HG03135 (cell line): ENCODE measurements at regions not wholly inside any gene's neighbourhood (a gene's known extent, or its start where the extent isn't known, plus 50 kb on each side); places are given as distances from the start of the nearest gene placed in this dataset.
"Not testable (repeated sequence)": the region's sequence is repeated elsewhere in the genome, so short reads cannot be mapped to it uniquely, and the experiment has no call there.

Experiments
- ATAC-seq: cut with Tn5 transposase; IDR thresholded peaks from one replicate; pipeline ENCODE4 v1.9.1; 2021; ENCODE audit warnings: mild to moderate bottlenecking, moderate library complexity; ENCODE audit not compliant: unreplicated experiment

GRCh38 chr11:10973416-10973815 is 115.6 kb upstream of the ZBED5 start:
- no peak for ATAC-seq

DNA sequence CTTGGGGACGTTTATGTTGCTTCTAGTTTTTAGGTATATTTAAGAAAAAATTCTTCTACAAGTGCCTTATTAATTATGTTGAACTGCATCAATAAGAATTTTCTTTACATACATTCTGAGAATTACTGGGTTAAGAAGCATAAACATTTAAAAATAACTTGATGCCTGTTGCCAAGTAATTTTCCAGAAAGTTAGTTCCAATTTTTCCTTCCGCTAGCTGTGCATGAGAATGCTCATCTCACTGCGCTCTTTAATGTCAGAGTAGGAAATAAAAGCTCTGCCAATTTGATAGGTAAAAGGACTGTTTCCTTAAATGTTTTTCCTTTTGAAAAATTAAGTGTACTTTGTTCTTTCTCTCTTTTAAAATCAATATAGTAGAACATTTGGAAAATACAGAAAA is 113.1 kb upstream of the ZBED5 start:
- no peak for ATAC-seq

DNA sequence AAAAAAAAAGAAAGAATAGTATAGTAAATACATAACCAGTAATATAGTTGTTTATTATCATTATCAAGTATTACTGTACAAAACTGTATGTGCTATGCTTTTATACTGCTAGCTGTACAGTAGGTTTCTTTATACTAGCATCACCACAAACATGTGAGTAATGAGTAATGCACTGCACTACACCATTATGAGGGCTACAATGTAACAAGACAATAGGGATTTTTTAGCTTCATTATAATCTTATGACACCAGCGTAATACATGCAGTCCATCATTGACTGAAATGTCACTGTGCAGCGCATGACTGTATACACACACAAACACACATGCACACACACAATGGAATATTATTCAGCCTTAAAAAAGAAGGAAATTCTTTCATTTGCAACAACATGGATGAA is 111.5 kb upstream of the ZBED5 start:
- ATAC-seq = no peak

DNA sequence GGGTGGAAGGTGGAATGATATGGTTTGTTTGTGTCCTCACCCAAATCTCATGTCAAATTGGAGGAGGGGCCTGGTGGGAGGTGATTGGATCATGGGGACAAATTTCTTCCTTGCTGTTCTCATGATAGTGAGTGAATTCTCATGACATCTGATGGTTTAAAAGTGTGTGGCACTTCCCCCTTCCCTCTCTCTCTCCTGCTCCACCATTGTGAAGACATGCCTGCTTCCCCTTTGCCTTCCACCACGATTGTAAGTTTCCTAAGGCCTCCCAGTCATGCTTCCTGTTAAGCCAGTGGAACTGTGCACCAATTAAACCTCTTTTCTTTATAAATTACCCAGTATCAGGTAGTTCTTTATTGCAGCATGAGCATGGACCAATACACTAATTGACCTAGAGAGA is 99.0 kb upstream of the ZBED5 start:
- not testable (repeated sequence) for ATAC-seq

DNA sequence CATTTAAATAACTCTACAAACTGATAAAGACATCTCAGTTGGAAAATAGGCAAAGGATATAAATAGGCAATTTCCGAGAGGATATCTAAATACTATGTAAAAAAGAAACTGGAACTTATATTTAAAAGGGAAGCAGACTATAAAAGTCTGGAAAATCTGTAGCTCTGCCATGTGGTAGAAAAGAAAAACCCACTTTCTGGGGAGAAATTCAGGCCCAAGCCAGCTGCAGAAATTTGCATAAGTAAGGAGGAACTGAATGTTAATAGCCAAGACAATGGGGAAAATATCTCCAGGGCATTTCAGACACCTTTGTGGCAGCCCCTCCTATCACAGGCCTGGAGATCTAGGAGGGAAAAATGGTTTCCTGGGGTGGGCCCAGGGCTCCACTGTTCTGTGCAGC is 97.8 kb upstream of the ZBED5 start:
- no peak for ATAC-seq

DNA sequence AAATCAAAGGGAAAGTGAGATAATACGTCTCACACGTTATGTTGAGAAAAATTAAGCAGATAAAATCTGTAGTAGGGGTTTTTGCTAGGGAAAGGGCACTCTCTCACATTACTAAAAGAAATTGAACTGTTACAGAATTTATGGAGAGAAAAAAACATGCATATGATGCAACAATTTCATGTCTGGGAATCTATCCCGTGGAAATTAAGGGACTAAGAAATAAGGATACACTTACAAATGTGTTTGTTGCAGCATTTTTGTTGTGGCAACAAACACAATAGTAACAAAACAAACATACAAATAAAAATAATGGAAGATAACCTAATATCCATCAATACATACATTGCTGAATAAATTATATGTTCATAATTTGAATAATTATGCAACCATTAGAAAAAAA is 96.3 kb upstream of the ZBED5 start:
- ATAC-seq = no peak

GRCh38 chr11:10952872-10953271 is 95.0 kb upstream of the ZBED5 start:
- ATAC-seq = no peak

- not testable (repeated sequence) for ATAC-seq
Measured at GRCh38 chr11:10947935-10948334, 90.1 kb upstream of the ZBED5 start.

- ATAC-seq = no peak
Measured at GRCh38 chr11:10946072-10946471, 88.2 kb upstream of the ZBED5 start.

- no peak for ATAC-seq
Measured at GRCh38 chr11:10945196-10945595, 87.3 kb upstream of the ZBED5 start.

DNA sequence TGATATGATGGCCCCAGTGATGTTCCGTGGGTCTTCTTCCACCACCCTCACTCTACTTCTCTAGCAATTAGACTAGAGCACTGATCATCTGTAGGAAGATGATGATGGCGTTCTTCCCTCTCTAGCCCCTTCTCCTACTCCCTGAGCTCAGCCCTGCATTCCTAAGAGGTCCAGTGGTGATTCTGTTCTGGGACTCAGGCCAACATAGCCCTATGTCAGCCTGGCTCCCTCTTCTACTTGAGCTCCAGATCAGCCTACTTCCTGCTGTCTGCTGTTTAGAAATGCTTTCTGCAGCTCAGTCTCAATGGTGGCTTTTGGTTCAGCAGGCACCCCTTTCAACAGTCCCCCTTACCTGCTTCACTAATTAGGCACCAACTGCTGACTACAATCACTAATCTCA is 86.1 kb upstream of the ZBED5 start:
- ATAC-seq = no peak

GRCh38 chr11:10942620-10943019 is 84.8 kb upstream of the ZBED5 start:
- no peak for ATAC-seq

DNA sequence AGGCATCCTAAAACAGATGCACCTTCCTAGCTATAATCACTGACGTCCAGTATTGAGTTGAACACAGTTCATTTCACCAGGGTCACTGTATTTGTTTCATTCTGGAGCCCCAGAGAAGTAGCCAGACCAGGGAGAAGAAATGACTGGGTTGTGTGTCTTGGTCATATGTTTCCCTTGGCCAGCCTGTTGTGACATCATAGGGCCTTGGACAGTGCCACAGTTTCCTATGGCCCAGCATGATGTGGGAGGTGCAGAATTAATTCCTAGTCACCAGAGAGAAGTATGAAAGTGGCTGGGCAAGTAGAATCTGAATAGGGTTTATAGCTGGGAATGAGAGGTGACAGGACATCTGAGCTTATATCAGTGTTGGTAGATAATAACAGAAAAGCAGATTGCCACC is 84.0 kb upstream of the ZBED5 start:
- ATAC-seq = no peak

GRCh38 chr11:10941414-10941813 is 83.6 kb upstream of the ZBED5 start:
- ATAC-seq = no peak

GRCh38 chr11:10938650-10939387 is 81.0 kb upstream of the ZBED5 start:
- no peak for ATAC-seq

GRCh38 chr11:10938231-10938630 is 80.4 kb upstream of the ZBED5 start:
- ATAC-seq = no peak

DNA sequence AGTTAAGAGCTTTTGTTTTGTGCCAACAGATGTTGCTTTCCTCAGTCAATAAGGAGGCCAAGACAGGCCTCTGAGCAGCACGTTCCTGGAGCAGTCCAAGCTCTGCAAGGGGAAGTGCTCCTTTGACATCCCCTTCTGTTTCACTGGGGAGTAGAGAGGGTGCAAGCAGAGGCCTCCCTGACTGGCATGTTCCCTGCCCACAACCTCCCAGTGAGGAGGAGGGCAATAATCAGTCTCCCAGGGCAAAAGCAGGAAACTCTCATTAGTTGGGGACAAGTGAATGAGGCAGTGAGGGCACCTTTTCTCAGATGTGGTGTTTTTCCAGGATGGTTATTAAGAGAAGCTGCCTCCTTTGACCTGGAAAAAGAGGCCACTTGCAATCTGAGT is 79.5 kb upstream of the ZBED5 start:
- ATAC-seq = no peak

DNA sequence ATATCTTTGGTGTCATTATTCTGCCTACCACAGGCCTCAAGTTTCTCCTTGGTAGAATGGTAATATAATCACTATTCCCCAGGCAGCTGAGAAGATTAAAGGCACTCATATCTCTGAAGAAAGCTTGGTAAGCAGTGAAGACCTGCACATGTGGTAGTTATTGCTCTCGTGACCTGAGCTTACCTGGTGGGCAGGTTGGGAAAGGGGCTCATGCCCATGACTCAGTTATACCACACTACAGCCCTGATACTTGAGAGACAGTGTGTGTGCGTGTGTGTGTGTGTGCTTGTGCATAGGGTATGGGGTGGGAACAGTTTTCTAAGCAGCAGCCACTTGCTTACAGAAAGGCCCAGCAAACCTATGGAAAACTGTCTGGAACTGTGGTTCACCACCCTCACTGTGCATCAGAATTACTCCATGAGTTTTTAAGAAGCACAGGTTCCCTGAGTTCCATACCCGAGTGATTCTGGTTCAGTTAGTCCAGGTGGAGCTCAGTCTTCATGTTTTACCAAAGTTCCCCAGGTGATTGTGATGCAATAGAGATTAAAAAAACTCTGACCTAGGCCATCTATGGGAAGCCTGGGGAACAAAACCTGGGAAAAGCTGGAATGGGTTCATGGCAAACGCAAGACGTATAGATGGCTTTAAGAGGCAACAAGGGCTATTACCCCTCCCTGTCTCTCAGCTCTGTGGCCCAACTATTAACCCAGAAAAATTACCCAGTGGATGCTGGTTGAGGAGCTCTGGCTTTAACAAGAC is 79.0 kb upstream of the ZBED5 start:
- ATAC-seq = no peak

DNA sequence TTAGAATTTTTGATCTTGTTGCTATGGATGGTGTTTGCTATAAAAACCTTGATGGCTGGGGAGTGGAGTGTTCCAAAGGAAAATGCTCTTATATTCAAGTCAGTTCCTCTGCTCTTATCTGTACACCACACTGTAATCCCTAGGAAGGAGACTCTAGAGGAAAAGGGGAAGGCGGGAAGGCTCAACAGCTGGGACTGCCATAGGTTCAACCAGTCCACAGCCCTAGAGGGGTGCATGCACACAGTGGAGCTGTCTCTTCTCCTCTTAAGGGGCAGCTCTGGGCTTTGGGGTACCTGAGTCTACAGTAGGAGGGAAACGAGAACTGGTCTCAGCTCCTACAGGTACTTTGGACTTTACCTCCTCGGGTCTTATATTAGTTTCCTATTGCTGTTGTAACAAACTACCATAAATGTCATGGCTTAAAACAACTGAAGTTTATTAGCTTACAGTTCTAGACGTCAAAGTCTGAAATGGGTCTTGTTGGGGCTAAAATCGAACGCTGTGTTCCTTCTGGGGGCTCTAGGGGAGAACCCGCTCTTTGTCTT is 77.2 kb upstream of the ZBED5 start:
- ATAC-seq = no peak

- no peak for ATAC-seq
Measured at GRCh38 chr11:10934293-10934860, 76.5 kb upstream of the ZBED5 start.

GRCh38 chr11:10933455-10934292 is 75.8 kb upstream of the ZBED5 start:
- ATAC-seq = peak; percentile 89
